Bone marrow (tissue), 2 donors: ENCODE measurements at regions not wholly inside any gene's neighbourhood (a gene's known extent, or its start where the extent isn't known, plus 50 kb on each side); places are given as distances from the start of the nearest gene placed in this dataset.
"Not testable (repeated sequence)": the region's sequence is repeated elsewhere in the genome, so short reads cannot be mapped to it uniquely, and the experiment has no call there.

Experiments
- DNase-seq, 2 donors: peaks; one replicate each; lab custom pipeline; 2025; lab: John Stamatoyannopoulos, UW

DNA sequence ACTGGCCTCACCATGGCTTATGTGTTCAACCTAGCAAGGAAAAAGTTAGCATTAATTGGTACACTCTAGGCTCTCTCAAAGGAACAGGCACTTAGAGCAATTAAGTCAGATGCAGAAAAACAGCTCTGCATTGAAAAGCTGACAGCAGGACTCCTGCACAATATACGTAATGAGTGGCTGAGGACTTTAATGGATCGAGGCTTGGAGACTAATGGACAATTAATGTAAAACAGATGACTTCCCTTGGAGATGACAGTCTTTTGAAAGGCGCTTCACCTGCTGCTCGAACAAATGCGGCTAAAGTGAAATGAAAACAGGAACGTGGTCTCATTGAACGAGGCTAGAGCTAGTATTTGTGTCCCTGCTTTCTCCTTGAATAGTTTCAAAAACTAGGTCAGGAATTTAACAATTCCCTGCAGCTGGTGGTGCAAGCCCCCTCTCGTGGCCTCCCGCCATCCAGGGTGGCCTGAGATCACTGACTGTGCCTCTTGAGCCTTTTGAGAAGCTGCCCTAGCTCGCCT lies 137.1 kb downstream of the ELOVL4 start:
- DNase-seq, result no peak

DNA sequence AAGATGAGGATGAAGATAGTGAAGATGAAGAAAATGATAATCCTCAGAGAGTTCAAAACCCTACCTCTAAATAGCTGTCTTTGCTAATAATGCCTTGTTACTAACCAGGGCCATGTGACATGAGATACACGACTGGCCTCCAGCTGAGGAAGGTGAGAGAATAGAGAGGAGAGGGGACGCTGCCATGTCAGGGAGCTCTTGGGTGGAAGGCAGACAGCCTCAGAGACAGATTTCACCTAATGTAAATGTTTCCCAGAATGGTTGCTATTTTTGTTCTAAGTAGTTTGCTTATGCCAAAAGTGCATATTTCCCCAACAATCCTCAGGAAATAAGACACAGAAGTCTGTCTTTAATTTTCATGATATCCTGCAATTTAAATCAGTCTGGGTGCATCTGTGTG lies 138.4 kb downstream of the ELOVL4 start:
- DNase-seq, result no peak

DNA sequence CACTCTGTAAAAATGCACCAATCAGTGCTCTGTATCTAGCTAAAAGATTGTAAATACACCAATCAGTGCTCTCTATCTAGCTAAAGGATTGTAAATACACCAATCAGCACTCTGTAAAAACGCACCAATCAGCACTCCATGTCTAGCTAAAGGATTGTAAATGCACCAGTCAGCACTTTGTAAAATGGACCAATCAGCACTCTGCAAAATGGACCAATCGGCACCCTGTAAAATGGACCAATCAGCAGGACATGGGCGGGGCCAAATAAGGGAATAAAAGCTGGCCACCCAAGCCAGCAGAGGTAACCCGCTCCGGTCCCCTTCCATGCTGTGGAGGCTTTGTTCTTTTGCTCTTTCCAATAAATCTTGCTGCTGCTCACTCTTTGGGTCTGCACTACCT lies 140.7 kb downstream of the ELOVL4 start:
- DNase-seq, result not testable (repeated sequence)

DNA sequence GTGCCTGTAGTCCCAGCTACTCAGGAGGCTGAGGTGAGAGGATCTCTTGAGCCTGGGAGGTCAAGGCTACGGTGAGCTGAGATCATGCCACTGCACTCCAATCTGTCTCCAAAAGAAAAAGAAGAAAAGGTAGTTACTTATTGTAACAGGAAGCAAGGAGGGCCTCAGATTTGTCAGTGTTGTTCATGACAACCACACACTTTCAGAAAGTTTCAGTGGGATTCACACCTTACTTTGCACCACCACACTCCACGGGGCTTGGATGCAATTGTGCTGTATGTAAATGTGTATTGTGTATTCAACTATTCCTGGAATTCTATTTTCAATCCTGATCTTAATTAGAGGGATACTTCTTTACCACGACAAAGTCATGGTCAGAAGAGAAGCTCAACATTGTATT lies 142.6 kb downstream of the ELOVL4 start:
- no peak for DNase-seq

DNA sequence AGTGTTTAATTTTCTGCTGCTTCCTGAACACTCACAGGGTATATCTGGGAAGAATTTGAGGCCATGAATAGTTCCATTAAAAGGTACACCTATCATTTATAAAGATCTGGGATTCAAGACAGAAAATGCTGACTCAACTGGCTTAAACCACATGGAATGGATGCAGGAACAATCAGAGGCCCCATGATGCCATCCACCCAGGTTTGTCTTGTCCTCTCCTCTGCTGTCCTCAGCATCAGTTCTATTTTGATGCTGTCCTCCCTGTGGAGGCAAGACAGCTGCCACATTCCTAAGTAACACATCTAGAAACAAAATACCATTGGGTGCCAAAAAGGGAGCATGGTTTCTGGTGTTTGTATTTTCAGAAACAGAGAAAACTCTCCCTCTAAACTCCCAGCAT lies 143.4 kb downstream of the ELOVL4 start:
- DNase-seq, result no peak

DNA sequence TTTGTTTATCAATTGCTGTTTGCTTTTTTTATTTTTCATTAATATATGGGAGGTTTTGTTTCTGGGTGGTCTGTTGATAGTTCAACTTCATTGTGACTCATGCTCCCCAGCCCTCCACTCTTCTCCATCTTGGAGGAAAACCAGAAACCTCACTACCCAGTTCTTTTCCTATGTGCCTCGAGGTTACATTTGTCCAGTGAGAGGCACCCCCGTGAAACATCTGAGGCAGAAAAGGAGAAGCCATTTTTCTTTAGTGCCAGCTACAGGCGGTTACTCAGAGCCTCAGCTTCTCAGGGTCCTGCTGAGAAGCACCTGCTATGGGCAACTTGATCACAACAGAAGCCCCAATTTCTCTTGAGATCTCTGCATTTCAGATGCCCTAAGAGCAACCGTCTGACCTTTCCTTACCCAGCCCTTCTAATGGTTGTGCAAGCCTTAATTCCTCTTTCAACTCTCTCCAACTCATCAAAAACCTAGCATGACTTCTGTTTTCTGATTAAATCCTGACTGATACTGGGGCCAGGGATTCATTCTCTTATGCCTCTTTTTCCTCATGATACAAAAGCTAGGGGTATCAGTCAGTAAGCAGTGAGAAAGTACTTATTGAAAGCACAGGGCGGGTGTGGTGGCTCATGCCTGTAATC lies 144.6 kb downstream of the ELOVL4 start:
- no peak for DNase-seq

DNA sequence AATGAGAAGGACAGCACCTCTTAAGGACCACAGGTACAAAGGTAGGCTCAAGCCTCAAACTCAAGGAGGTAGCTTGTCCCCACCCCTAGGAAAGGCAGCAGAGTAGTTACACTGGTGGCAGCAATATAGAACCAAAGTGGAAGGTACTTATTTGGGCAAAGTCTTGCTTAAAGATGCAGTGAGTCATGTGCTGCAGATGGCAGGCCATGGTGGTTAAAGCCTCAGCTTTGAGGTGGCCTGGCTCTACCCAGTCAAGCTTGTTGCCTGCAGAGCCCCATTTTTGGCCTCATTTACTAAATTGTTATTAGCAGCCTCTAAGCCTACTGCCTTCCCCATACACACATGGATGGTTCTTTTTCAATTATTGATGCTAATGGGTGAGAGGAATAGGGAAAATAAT lies 146.0 kb downstream of the ELOVL4 start:
- DNase-seq, result no peak

DNA sequence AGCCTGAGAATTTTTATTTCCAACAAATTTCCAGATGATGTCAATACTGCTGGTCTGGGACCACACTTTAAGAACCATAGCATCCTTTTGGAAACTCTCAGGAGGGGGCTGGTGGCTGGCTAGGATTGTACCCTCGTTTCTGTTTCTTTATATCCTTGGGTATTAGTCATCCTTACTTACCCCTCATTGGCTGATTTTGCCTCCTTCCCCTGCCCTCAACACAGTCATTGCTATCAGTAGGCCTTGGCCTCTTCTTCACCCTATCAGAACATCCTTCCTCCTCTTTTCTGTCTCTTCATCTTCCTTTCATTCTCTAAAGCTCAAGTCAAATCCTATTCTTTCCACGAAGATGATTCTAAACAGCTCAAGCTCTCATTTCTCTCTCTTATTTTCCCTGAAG lies 148.5 kb downstream of the ELOVL4 start:
- DNase-seq, result no peak

DNA sequence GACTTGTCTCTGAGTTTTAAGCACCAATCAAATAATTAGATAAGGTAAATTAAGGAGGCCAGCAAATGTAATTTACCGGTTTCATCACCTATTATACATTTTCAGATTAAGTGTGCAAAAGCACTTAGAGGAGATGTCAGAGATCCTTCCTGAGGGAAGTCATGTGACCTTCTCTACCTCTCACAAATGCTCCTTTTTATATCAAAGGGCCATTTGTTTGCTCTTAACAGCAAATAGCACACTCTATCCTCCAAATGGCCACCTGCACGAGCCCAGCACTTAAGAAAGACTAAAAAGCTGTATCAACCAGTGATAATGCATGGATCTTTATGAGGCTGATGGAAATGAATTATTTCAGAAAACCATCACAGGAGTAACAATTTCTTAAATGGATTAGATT lies 149.4 kb downstream of the ELOVL4 start:
- DNase-seq, result no peak

DNA sequence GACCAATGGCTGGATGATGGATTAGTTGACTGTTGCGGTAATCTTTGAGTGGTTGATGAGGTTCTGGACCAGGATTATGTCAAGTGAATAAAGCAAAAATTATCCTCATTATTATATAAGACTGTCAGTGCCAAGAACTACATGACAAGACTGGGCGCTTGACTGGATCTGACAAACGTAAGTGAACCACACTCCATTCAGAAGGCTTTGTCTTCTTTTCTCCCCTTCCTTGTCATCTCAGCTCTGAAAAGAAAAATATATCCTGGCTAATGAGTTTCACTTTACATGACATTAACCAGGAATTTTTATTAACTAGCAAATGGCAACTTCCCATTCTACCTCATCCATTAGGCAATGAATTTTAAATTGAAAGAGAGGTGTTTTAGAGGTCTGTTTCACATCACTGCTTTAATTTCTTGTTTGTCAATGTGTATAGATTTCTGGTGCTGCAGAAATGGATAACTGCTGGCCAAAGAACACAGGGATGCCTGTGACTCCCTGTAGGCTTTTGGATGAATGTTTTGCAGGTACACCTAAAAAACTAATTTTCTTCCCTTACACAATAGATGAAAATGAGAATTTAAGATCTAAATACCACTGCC lies 150.1 kb downstream of the ELOVL4 start:
- DNase-seq, result no peak

DNA sequence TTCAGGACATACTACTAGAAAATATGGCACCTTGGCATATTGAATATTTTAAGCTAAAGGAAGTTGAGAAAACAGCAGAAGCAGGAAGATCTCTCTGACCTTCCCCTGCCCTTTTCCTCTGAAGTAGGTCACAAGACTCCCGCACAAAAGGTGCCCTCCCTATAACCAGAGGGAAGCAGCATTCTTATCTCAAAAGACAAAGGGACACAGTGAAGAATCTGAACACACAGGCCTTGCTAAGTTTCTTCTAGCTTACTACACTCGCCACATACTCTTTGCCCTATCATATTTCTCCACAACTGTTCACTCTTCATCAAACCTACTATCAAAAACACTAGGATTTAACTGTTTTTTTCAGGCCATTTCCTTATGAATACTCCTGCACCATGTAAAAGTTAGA lies 151.2 kb downstream of the ELOVL4 start:
- DNase-seq, result no peak

DNA sequence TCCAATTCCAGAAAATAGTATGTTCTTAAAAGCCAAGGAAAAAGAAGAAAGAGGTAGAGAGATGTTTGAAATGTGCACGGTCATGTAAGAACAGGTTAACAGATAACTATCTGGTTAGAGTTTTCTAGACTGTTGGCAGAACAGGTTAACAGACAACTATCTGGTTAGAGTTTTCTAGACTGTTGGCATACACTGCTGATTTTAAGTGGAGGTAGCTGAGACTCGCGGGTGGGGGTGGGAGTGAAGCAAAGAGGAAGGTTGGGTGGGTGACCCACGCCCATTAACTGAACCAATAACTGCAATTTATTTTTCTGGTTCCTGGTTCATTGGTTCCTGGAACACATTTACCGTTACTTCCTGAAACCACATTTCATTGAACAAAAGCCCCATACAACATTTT lies 157.5 kb downstream of the ELOVL4 start:
- no peak for DNase-seq

DNA sequence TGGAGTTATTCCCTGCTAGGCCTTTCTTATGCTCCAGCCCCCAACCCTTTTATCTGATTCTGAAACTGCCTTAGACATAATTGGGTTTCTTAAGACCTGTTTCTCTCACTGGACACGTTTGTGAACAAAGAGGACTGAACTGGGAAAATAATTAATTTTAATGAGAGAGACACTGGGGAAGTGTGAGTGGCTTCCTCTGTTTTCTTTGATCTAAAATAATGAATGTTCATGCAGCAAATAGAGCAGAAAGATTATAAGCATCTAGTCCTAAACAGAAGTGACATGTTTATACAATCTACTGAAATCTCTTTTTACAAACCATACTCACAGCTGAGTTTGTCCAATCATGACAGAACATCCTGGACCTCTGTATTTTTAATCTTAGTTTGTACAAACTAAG lies 157.6 kb downstream of the SH3BGRL2 start:
- no peak for DNase-seq

DNA sequence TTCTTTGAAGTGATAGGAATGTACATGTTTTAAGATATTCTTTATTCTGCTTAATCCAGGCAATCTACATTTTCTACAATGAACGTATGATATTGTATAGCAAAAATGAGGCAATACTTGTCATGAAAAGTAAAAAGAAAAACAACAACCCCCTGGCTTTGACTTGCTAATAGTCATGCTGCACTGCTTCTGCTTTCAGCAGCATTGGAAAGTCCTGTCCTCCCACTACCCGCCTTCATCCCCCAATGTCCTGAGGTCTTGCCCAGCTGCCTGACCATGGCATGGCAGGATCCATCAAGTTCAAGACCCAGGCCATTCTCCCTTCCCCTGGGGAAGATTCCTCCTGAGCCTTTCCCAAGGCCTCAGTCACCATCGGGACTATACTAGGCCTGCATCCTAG lies 156.5 kb downstream of the SH3BGRL2 start:
- DNase-seq, result no peak

DNA sequence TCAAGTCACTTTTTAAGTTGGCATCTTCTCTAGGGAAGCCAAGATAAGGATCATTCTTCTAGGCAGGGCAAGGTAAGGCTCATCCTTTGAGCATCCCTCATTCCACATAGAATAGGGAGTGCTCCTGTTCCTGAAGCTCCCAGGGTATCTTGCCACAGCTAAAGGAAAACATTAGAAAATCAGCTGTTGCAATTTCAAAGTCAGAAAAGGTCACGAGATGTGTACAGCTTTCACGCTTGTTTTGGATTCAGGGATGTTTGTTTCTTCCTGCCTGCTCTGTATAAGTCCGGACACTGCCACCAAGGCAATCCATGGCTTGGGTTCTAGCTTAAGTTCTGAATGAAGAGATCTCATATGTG lies 153.2 kb downstream of the SH3BGRL2 start:
- DNase-seq, result no peak

DNA sequence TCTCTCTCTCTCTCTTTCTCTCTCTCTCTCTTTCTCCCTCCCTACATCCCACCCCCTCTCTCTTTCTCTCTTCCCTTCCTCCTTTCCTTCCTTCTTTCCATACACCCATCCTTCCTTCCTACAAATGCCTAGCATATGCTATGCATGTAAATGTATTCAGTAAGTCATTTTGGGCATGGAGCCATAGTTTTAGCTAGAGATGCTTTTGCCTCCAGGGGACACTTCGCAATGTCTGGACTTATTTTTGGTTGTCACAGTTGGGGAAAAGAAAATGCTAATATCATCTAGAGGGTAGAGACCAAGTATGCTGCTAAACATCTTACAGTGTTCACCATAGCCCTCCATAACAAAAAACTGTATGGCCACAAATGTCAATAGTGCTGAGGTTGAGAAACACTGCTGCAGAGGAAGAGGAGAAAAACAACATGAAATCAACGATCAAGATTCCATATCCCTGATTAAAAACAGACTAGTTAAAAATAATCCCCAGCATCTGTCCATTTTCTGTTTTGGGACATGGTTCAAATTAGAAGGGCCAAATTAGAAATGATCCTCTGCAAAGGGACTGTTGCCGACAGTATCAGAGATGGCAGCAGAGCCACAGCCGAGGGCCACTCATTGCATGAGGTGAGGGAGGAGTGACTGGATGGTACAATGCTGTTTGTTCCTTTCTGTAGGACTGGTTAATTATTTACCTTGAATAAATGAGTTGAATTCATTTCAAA lies 152.7 kb downstream of the SH3BGRL2 start:
- DNase-seq, result no peak

DNA sequence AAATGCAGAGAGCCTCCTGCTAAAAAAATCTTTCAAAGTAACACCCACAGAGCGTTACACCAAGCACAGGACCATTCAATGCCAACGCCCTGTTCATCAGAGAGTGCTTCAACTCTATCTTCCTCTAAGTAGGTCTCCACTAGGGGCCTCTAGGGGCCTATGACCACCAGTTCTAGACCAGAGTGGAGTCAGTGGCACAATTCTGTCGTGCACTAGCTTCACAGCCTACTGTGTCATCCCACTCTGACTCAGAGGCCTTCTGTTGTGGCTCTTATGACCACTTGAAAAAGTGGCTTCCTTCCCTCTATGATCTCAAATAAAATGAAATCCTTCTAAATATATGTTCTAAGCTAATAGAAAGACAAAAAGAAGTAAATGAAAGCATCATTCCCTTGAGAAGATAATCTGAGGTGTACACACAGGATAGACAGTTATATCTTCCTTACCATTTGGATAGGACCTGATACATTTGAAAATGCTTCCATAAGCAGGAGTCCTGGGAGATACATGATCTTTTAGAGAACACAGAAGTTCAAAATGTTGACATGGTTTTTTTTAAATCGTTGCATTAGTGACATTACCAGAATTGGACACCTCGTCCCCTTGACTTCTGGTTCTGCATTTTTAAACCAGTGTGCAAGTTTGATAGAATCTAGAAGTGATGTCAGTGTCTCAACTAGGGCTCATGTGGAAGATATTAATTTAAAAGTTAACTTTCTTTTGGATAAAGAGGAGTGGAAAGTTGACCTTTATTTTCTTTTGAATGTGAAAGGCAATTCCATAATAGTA lies 151.9 kb downstream of the SH3BGRL2 start:
- DNase-seq, result no peak

DNA sequence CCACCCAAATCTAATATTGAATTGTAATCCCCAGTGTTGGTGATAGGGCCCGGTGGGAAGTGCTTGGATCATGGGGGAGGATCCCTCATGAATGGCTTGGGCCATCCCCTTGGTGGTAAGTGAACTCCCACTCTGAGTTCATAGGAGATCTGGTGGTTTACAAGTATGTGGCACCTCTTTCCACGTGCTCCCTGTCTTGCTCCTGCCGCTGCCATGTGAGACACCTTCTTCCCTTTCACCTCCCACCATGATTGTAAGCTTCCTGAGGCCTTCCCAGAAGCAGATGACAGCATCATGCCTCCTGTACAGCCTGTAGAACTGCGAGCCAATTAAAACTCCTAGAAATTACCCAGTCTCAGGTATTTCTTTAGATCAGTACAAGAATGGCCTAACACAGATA lies 150.8 kb downstream of the SH3BGRL2 start:
- no peak for DNase-seq

DNA sequence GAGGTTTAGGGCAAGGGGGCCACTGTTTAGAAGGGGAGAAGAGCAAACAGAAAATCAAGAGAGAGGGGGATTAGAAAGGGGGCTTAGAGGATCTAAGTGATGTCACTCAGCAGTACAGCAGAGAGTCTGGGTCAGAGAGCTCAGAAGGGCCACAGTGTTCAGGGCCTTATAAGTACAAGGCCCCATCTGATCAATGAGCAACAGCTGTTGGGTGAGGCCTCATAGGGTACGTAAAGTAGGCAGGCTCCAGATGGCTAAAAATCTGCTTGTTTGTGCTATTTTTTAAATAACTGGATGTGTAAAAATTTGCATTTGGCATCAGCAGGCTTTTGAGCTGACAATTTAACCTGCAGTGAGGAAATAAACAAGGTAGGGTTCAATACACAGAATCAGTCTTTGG lies 149.8 kb downstream of the SH3BGRL2 start:
- no peak for DNase-seq

DNA sequence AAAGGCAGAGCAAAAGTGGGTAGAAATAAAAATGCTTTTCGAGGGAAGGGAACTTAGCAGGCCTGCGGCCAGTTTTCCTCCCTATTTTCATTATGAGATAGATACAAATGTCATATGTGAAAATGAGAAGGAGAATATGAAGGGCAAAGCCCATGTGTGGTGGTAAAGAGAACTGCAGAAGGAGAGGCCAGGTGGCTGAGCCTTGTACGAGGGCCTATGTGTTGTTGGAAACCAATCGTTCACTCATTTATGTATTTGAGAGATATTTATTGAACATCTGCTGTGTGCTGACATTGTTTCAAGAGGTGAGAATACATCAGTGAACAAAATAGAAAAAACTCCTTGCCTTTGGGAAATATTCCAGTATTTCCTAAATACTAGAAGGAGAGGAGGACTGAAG lies 147.7 kb downstream of the SH3BGRL2 start:
- DNase-seq, result no peak

DNA sequence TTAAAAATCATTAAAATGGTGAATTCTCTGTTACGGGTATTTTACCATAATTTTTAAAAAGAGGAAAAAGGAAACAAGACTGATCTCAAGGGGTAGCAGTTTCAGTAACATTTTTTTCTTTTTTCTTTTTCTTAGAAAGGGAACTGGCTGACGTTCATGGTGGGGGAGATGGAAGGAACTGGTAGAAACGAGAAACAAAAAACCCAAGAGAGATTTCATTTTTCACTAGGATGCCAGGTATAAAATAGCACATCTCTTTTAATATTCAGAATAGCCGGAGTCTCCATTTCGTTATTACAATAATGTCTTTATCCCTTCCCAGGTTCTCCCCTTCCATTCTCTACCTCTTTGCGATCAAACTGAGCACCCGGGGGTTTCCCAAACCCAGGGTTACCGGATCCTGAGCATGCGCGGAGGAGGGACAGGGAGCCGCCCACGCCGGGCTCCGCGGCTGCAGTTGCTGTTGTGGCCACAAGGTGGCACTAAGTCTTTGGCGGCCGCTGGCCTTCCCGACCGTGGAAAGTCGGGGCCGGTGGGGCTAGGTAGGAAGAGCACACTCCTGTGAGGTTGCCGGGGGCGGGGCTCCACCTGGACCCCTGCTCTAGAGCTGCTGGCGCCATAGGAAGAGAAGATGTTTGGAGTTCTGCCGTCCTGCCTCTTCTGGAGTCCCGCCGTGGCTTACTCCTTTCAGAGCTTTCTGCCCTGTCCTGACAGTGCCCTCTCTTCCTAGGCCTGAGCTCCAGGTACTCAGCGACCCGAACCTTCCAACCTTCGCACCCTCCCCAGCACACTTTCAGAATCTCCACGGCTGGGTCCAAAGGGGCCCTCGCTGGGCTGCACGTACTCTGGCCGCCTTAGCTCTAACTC lies 146.8 kb downstream of the SH3BGRL2 start:
- peak; percentile 42 to 51 for DNase-seq

DNA sequence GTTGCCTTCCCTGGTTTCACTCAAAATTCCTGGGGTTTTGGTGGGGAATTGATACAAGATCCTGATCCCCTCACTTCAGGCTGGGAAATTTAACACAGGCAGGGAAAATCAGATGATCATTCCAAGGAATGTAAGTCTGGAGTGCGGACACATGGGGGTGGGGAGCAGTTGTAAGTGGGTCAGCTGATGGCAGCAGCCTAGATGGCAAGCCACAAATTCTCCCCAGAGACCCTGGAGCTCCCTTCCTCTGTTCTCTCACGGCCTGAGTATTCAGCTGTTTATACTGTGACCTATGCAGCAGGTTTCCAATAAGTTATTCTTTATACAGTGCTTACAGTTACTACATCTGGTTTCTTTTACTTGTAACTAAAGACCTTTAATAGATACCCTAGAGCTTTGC lies 144.9 kb downstream of the SH3BGRL2 start:
- DNase-seq, result no peak
